ENCODE measurements at regions not wholly inside any gene's neighbourhood (a gene's known extent, or its start where the extent isn't known, plus 50 kb on each side); places are given as distances from the start of the nearest gene placed in this dataset.

- Histone ChIP-seq H3K27ac (no peak overlapping the region), H3K27me3 (no peaks in the 10 kb centered on the region), H3K79me2 (ENCODE audit: low read depth) (no peaks in the 10 kb centered on the region), H3K4me3 (no peak overlapping the region), H3F3A (ENCODE audit: low read depth) (no peaks in the 10 kb centered on the region), H3K4me1 (no peaks in the 10 kb centered on the region), H3K4me2 (no peak overlapping the region), H2AFZ (replicated peaks) (peak overlapping the region; percentile 5), H3K36me3 (no peaks in the 10 kb centered on the region), H3K9ac (no peak overlapping the region), H3K9me3 (ENCODE audit: low read depth) (no peaks in the 10 kb centered on the region), H4K20me1 (ENCODE audit: low read depth) (no peaks in the 10 kb centered on the region)
- Mint-ChIP-seq H3K9me3 (no peaks in the 10 kb centered on the region), H3K4me3 (no peak overlapping the region), H3K27me3 (ENCODE audit: insufficient read depth, low read depth) (no peaks in the 10 kb centered on the region), H3K36me3 (no peaks in the 10 kb centered on the region), H3K27ac (peak overlapping the region; percentile 88), H3K4me1 (peaks cover 4% of the 10 kb centered on the region)
- DNase-seq (ENCODE audit: low spot score): no peak
- TF ChIP-seq CTCF (IDR thresholded peaks at IDR 0.05): no peak
- TF ChIP-seq EZH2 (IDR thresholded peaks at IDR 0.05): no peak
- no peak for TF ChIP-seq EZH2phosphoT487 (IDR thresholded peaks at IDR 0.05)
Observed at GRCh38 chr18:28781616-28782362, 604.9 kb upstream of the CDH2 start.

GRCh38 chr18:28778706-28779105 is 601.8 kb upstream of the CDH2 start:
- TF ChIP-seq EZH2 (IDR thresholded peaks at IDR 0.05): no peak
- no peak for TF ChIP-seq EZH2phosphoT487 (IDR thresholded peaks at IDR 0.05)
- TF ChIP-seq CTCF (IDR thresholded peaks at IDR 0.05): no peak
- DNase-seq (ENCODE audit: low spot score): no peak
- H3K79me2 ChIP-seq (ENCODE audit: low read depth): no peaks in the 10 kb centered on the region
- H3K4me1 Mint-ChIP-seq: peaks cover 4% of the 10 kb centered on the region
- H3K9me3 ChIP-seq (ENCODE audit: low read depth): no peaks in the 10 kb centered on the region
- no peak overlapping the region for H3K4me2 ChIP-seq
- H3K9me3 Mint-ChIP-seq: no peaks in the 10 kb centered on the region
- H3K4me3 Mint-ChIP-seq: no peak overlapping the region
- H3K27ac ChIP-seq: no peak overlapping the region
- H2AFZ ChIP-seq (replicated peaks): no peak overlapping the region
- H3K27me3 Mint-ChIP-seq (ENCODE audit: insufficient read depth, low read depth): no peaks in the 10 kb centered on the region
- H3F3A ChIP-seq (ENCODE audit: low read depth): no peaks in the 10 kb centered on the region
- H3K36me3 Mint-ChIP-seq: no peaks in the 10 kb centered on the region
- no peaks in the 10 kb centered on the region for H3K27me3 ChIP-seq
- H3K9ac ChIP-seq: no peak overlapping the region
- no peaks in the 10 kb centered on the region for H3K36me3 ChIP-seq
- H4K20me1 ChIP-seq (ENCODE audit: low read depth): no peaks in the 10 kb centered on the region
- no peaks in the 10 kb centered on the region for H3K4me1 ChIP-seq
- H3K4me3 ChIP-seq: no peak overlapping the region
- no peak overlapping the region for H3K27ac Mint-ChIP-seq

- no peaks in the 10 kb centered on the region for H3K9me3 Mint-ChIP-seq
- peaks cover 4% of the 10 kb centered on the region for H3K4me1 Mint-ChIP-seq
- Histone ChIP-seq H3F3A (ENCODE audit: low read depth) (no peaks in the 10 kb centered on the region), H3K4me2 (no peak overlapping the region), H3K27me3 (no peaks in the 10 kb centered on the region), H3K27ac (no peak overlapping the region), H3K36me3 (no peaks in the 10 kb centered on the region), H3K79me2 (ENCODE audit: low read depth) (no peaks in the 10 kb centered on the region), H3K4me3 (no peak overlapping the region), H4K20me1 (ENCODE audit: low read depth) (no peaks in the 10 kb centered on the region), H3K9ac (no peak overlapping the region), H3K9me3 (ENCODE audit: low read depth) (no peaks in the 10 kb centered on the region), H3K4me1 (no peaks in the 10 kb centered on the region), H2AFZ (replicated peaks) (no peak overlapping the region)
- no peaks in the 10 kb centered on the region for H3K36me3 Mint-ChIP-seq
- no peak overlapping the region for H3K4me3 Mint-ChIP-seq
- no peaks in the 10 kb centered on the region for H3K27me3 Mint-ChIP-seq (ENCODE audit: insufficient read depth, low read depth)
- no peak for DNase-seq (ENCODE audit: low spot score)
- no peak overlapping the region for H3K27ac Mint-ChIP-seq
- TF ChIP-seq CTCF (IDR thresholded peaks at IDR 0.05) (no peak), EZH2 (IDR thresholded peaks at IDR 0.05) (no peak), EZH2phosphoT487 (IDR thresholded peaks at IDR 0.05) (no peak)
Observed at GRCh38 chr18:28777756-28778155, 600.8 kb upstream of the CDH2 start.
